Heart left ventricle (tissue), 16 donors: ENCODE measurements at regions not wholly inside any gene's neighbourhood (a gene's known extent, or its start where the extent isn't known, plus 50 kb on each side); places are given as distances from the start of the nearest gene placed in this dataset.

Experiments
- ATAC-seq, 4 donors: fragments of 200-7000 bp; cut with Tn5 transposase; one replicate each; pipeline ENCODE4 v1.9.1; 2020 to 2022; ENCODE audit warnings: moderate library complexity in 4 of 4, mild to moderate bottlenecking in 3 of 4, moderate number of reproducible peaks in 1 of 4
- DNase-seq, 5 donors: peaks; one replicate each; pipeline ENCODE4 v3.0.0-alpha.2; 2020
- H3K27ac ChIP-seq, 12 donors: fragments of 200-600 bp; sonication (generic) in 4 of 12; one replicate each; pipeline versions ENCODE4 v1.5.0 to v1.8.0; 2016 to 2022; ENCODE audit warnings: mild to moderate bottlenecking in 2 of 12
- H3K27me3 ChIP-seq, 9 donors: fragments of 200-600 bp; sonication (generic) in 2 of 9; one replicate each; pipeline versions ENCODE4 v1.5.1 to v1.8.0; 2016 to 2022; ENCODE audit warnings: mild to moderate bottlenecking in 3 of 9
- H3K36me3 ChIP-seq, 9 donors: fragments of 200-600 bp; sonication (generic) in 2 of 9; one replicate each; pipeline versions ENCODE4 v1.5.0 to v1.8.0; 2018 to 2022; ENCODE audit warnings: mild to moderate bottlenecking in 2 of 9
- H3K4me1 ChIP-seq, 12 donors: fragments of 200-600 bp; sonication (generic) in 4 of 12; one replicate each; pipeline versions ENCODE4 v1.5.0 to v1.8.0; 2016 to 2022; ENCODE audit warnings: mild to moderate bottlenecking in 3 of 12
- H3K4me3 ChIP-seq, 12 donors: fragments of 200-600 bp; sonication (generic) in 4 of 12; one replicate each; pipeline versions ENCODE4 v1.5.0 to v1.8.0; 2017 to 2022; ENCODE audit warnings: mild to moderate bottlenecking in 9 of 12, moderate library complexity in 4 of 12
- H3K9me3 ChIP-seq, 12 donors: fragments of 200-600 bp; sonication (generic) in 4 of 12; one replicate each; pipeline versions ENCODE4 v1.5.0 to v1.8.0; 2016 to 2022; ENCODE audit warnings: mild to moderate bottlenecking in 1 of 12
- POLR2A ChIP-seq, 2 donors: fragments of 450-650 bp; IDR thresholded peaks; one replicate each; pipeline ENCODE4 v1.6.1; 2017; ENCODE audit warnings: antibody characterized with exemption in 2 of 2, mild to moderate bottlenecking in 2 of 2, moderate library complexity in 2 of 2
- WGBS, 4 donors: extraction: QIAGEN DNeasy Blood & Tissue Kit in 2 of 4; methylation state at CpG; one replicate each; pipeline versions ENCODE4 v1.1.5 to v1.1.7; 2013 to 2018; 5-methylcytosine and 5-hydroxymethylcytosine counted together
- intact Hi-C, 10 donors: fragments of 100-400 bp; cut with DNase I; formaldehyde crosslinking; loops; one replicate each; pipeline versions ENCODE4 v1.11.1 to v1.14.2; 2022
- TF ChIP-seq, protein P1 (sequence below), 12 donors: fragments of 200-600 bp; sonication (generic) in 4 of 12; IDR thresholded peaks; one replicate each; pipeline versions ENCODE4 v1.5.0 to v1.8.0; 2018 to 2022; ENCODE audit warnings: antibody characterized with exemption in 12 of 12, mild to moderate bottlenecking in 5 of 12
- donor health status: ischemic (EF 13 %, LVEDD 7.1; RV severe dilation, severe dysfunction).
- donor health status: healthy with polysubstance abuse.
- donor health status: DM: no; HTN: yes; CAD: no.
- donor health status: DM: no; HTN: no; CAD: no.
- donor health status: ischemic (EF 25% LVEDD 6.9; RV normal size, moderate dysfunction).
- donor health status: ischemic (EF 25% LVEDD 5.7; RV mildly dilated, moderate dysfunction).
- donor health status: healthy.
- donor health status: DM: yes; HTN: yes; CAD: no.
- donor health status: ischemic (EF 35%, LVEDD 5.7; RV mildly dilated, moderate dysfunction).
- donor health status: nonischemic (EF 11% LVEDD 7.7; RV severe dilation, severe dysfunction).
- donor health status: DM: yes; HTN: yes; CAD: no.
- donor health status: PGD.
- donor health status: ischemic (EF 29% LVEDD 5.4; RV normal size, mild dysfunction).
- donor health status: nonischemic (EF 23%, LVEDD 6.1; RV moderate dilation, normal function).

DNA sequence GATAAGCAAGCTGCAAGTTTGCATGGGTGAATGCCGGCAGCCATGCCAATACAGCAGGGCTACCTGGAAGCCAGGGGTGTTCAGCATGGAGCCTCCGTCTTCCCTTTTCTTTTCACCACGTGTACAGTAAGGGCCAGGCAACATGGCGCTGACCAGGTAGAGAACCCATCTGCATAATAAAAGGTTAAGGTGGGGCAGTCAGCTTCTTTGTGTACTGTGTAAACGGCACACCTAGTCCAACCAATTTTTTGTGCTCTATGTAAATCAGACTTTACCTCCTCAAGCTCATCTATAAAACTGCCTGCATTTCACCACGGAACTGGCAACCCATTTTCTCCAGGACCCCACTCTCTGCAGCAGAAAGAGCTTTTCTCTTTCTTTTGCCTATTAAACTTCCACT, 286.8 kb upstream of the VCX3A start:
- no peak overlapping the region for H3K27ac ChIP-seq
- H3K27me3 ChIP-seq = no peaks in the 10 kb centered on the region
- H3K36me3 ChIP-seq = no peaks in the 10 kb centered on the region
- no peak for TF ChIP-seq POLR2A (IDR thresholded peaks at IDR 0.05)
- TF ChIP-seq, protein P1, sequence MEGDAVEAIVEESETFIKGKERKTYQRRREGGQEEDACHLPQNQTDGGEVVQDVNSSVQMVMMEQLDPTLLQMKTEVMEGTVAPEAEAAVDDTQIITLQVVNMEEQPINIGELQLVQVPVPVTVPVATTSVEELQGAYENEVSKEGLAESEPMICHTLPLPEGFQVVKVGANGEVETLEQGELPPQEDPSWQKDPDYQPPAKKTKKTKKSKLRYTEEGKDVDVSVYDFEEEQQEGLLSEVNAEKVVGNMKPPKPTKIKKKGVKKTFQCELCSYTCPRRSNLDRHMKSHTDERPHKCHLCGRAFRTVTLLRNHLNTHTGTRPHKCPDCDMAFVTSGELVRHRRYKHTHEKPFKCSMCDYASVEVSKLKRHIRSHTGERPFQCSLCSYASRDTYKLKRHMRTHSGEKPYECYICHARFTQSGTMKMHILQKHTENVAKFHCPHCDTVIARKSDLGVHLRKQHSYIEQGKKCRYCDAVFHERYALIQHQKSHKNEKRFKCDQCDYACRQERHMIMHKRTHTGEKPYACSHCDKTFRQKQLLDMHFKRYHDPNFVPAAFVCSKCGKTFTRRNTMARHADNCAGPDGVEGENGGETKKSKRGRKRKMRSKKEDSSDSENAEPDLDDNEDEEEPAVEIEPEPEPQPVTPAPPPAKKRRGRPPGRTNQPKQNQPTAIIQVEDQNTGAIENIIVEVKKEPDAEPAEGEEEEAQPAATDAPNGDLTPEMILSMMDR (IDR thresholded peaks at IDR 0.05) = no peak
- no peak for DNase-seq
- intact Hi-C loops = no loop called here
- H3K4me1 ChIP-seq = no peaks in the 10 kb centered on the region
- H3K9me3 ChIP-seq = no peaks in the 10 kb centered on the region
- 86 to 89% (median 88%) methylated on average over 6 of the region's 6 CpGs for WGBS, 4 donors
- H3K4me3 ChIP-seq = no peak overlapping the region
- no peak for ATAC-seq

DNA sequence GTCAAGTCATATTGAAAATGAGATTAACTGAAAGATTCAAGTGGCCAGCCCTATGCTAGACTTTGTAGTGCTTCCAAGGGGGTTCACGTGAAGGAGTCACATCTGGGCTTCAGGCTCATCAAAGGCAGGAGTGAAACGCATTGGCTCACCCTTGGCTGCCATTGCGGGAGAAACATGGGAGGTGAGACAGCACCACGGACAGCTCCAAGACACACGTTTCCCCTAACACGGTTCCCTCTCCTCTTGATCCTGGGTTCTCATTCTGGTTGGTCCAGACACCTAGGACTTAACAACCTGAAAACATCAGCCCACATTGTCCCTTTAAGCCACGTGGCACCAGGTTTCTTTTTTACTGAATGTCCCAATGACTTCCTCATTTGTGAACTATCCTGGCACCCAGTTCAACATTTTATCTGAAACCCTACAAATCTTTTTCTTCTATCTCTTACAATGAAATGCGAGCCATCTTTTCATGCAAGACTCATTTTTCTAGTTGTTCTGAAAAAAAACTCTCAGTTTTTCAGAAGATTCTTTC, 279.0 kb upstream of the VCX3A start:
- no peak for ATAC-seq
- Histone ChIP-seq H3K4me3 (no peak overlapping the region), H3K9me3 (no peaks in the 10 kb centered on the region), H3K36me3 (no peaks in the 10 kb centered on the region), H3K4me1 (no peaks in the 10 kb centered on the region), H3K27me3 (no peaks in the 10 kb centered on the region), H3K27ac (no peak overlapping the region)
- TF ChIP-seq, protein P1 (IDR thresholded peaks at IDR 0.05) = no peak
- TF ChIP-seq POLR2A (IDR thresholded peaks at IDR 0.05) = no peak
- DNase-seq = no peak
- 45 to 51% (median 49%) methylated on average over 8 of the region's 8 CpGs for WGBS, 4 donors
- intact Hi-C loops = no loop called here

DNA sequence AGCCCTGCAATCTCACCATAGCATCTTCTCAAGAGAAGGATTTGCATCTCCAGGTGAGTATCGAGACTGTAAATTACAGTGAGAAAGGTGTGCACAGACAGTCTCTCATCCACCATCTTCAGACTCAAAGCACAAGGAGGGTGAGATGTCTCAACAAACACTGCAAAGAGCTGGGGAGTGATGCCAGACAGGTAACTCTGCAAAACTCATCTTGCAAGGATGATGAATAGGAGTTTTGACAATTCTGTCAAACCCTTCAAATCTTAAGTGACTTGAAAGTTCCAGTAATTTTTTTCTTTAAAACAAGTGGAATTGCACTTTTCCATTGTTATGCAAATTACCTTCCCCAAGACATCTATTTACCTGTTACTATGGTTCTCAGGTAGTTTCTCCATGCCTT, 277.2 kb upstream of the VCX3A start:
- Histone ChIP-seq H3K36me3 (no peaks in the 10 kb centered on the region), H3K27me3 (no peaks in the 10 kb centered on the region), H3K9me3 (peaks cover 0 to 2% (median 0%) of the 10 kb centered on the region in 12 donors), H3K4me1 (no peaks in the 10 kb centered on the region), H3K27ac (no peak overlapping the region), H3K4me3 (no peak overlapping the region)
- DNase-seq = no peak
- TF ChIP-seq, protein P1 (IDR thresholded peaks at IDR 0.05) = no peak
- no peak for TF ChIP-seq POLR2A (IDR thresholded peaks at IDR 0.05)
- ATAC-seq = no peak
- intact Hi-C loops = no loop called here
- WGBS, 4 donors = 85 to 100% (median 96%) methylated on average over 1 of the region's 1 CpG

DNA sequence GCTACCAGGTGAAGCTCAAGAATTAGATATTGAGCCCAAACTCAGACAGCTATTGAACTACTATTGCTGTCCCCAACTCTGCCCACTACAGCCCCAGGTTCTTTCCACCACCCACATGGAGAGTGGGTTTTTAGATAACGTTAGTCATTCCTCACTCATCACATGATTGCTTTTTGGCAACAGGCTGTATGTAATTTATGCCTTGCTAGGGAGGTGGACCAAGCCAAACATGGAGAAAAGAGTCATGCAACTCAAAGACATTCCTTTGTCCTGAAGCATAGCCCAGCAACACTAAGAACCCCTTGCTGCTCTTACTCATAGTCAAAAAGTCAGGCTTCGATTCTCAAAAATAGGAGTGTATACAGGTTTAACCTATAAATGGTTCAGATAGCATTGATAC, 275.9 kb upstream of the VCX3A start:
- no peak for TF ChIP-seq POLR2A (IDR thresholded peaks at IDR 0.05)
- TF ChIP-seq, protein P1 (IDR thresholded peaks at IDR 0.05) = no peak
- intact Hi-C loops = no loop called here
- Histone ChIP-seq H3K4me1 (no peaks in the 10 kb centered on the region), H3K27ac (no peak overlapping the region), H3K9me3 (peaks cover 0 to 3% (median 0%) of the 10 kb centered on the region in 12 donors), H3K36me3 (no peaks in the 10 kb centered on the region), H3K4me3 (no peak overlapping the region), H3K27me3 (no peaks in the 10 kb centered on the region)
- 50 to 80% (median 75%) methylated on average over 2 of the region's 2 CpGs for WGBS, 4 donors
- no peak for ATAC-seq
- DNase-seq = no peak
